ENCODE measurements at regions not wholly inside any gene's neighbourhood (a gene's known extent, or its start where the extent isn't known, plus 50 kb on each side); places are given as distances from the start of the nearest gene placed in this dataset.
A peak's percentile ranks its signal among the peaks of the same experiment; 100 is the strongest.
"Not testable (repeated sequence)": the region's sequence is repeated elsewhere in the genome, so short reads cannot be mapped to it uniquely, and the experiment has no call there.

DNA sequence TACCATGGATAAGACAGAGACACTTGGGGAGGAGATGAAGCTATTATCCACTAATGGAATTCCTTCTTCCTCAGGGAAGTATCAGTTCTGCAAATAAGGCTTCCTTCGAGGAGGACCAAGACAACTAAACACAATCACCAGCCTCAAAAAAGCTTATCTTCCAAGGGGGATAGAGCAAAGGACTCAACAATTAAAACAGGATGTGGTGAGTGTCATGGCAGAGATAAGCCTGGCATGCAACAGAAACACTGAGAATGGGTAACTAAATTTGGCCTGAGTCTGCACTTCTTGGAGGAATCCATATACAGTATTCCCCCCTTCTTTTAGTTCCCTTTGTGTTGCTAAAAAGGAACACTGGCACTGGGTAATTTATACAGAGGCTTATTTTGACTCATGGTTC is 1285.2 kb downstream of the GATA3 start:
- H3K27me3 Mint-ChIP-seq (ENCODE audit: unreplicated experiment): no peaks in the 10 kb centered on the region
- TF ChIP-seq, protein P1, sequence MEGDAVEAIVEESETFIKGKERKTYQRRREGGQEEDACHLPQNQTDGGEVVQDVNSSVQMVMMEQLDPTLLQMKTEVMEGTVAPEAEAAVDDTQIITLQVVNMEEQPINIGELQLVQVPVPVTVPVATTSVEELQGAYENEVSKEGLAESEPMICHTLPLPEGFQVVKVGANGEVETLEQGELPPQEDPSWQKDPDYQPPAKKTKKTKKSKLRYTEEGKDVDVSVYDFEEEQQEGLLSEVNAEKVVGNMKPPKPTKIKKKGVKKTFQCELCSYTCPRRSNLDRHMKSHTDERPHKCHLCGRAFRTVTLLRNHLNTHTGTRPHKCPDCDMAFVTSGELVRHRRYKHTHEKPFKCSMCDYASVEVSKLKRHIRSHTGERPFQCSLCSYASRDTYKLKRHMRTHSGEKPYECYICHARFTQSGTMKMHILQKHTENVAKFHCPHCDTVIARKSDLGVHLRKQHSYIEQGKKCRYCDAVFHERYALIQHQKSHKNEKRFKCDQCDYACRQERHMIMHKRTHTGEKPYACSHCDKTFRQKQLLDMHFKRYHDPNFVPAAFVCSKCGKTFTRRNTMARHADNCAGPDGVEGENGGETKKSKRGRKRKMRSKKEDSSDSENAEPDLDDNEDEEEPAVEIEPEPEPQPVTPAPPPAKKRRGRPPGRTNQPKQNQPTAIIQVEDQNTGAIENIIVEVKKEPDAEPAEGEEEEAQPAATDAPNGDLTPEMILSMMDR (IDR thresholded peaks at IDR 0.05; ENCODE audit: partially characterized antibody, unreplicated experiment): no peak

DNA sequence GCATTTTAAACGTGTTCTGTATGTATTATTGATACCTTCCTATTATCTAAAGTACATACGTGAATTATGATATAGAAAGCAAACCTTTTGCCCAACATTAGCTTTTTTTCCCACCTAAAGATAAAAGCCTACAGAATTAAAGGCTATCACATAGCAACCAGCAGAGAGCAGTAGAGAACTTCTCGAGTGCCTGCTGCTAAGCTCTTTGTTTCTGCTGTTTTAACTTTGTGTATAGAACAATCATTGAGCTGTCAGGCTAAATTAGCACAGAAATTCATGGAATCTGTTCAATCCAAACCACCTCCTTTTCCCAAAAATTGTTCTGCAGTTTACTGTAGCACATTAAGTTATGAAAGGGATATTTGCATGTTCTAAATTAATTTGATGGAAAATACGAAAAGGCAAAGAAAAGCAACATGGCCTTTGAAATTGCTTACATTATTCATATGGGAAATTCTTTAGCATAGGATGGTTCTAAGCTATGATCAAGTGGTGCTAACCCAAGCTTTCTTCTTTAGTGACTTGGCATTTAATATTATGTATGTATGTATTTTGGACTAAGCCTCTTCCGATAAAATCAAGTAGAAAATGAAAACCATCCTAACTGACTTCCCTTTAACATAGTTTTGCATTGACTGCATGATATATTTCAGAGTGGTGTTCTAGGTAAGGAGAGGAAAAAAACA is 1288.5 kb downstream of the GATA3 start:
- Mint-ChIP-seq H3K4me1 (ENCODE audit: low read depth, unreplicated experiment) (no peaks in the 10 kb centered on the region), H3K27me3 (ENCODE audit: unreplicated experiment) (no peaks in the 10 kb centered on the region), H3K9me3 (ENCODE audit: unreplicated experiment) (no peaks in the 10 kb centered on the region), H3K4me3 (ENCODE audit: unreplicated experiment) (no peak overlapping the region), H3K27ac (ENCODE audit: unreplicated experiment) (no peak overlapping the region), H3K36me3 (ENCODE audit: unreplicated experiment) (no peaks in the 10 kb centered on the region)
- DNase-seq: no peak
- TF ChIP-seq, protein P1 (IDR thresholded peaks at IDR 0.05; ENCODE audit: partially characterized antibody, unreplicated experiment): peak; percentile 59

More for the DNA sequence above, 1285.2 kb downstream of the GATA3 start:
- Mint-ChIP-seq H3K4me1 (ENCODE audit: low read depth, unreplicated experiment) (no peaks in the 10 kb centered on the region), H3K36me3 (ENCODE audit: unreplicated experiment) (no peaks in the 10 kb centered on the region), H3K9me3 (ENCODE audit: unreplicated experiment) (no peaks in the 10 kb centered on the region), H3K27ac (ENCODE audit: unreplicated experiment) (no peak overlapping the region), H3K4me3 (ENCODE audit: unreplicated experiment) (no peak overlapping the region)
- no peak for DNase-seq

DNA sequence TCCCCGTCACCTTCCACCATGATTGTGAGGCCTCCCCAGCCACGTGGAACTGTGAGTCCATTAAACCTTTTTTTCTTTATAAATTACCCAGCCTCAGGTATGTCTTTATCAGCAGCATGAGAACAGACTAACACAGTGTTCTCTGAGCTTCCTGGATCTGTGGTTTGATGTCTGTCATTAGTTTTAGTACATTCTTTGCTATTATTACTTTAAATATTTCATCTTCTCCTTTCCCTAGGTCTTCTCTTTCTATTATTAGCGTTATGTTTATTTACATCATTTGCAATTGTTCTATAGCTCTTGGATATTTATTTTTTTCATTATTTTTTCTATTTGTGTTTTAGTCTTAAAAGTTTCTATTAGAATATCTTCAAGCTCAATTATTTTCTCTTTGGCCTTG is 1293.4 kb downstream of the GATA3 start:
- not testable (repeated sequence) for H3K27ac Mint-ChIP-seq (ENCODE audit: unreplicated experiment); H3K4me1 Mint-ChIP-seq (ENCODE audit: low read depth, unreplicated experiment); H3K27me3 Mint-ChIP-seq (ENCODE audit: unreplicated experiment); H3K9me3 Mint-ChIP-seq (ENCODE audit: unreplicated experiment); H3K36me3 Mint-ChIP-seq (ENCODE audit: unreplicated experiment); DNase-seq; H3K4me3 Mint-ChIP-seq (ENCODE audit: unreplicated experiment)

GRCh38 chr10:9357471-9357870 is 1303.0 kb downstream of the GATA3 start:
- TF ChIP-seq, protein P1 (IDR thresholded peaks at IDR 0.05; ENCODE audit: partially characterized antibody, unreplicated experiment): no peak
- DNase-seq: no peak
- Mint-ChIP-seq H3K27ac (ENCODE audit: unreplicated experiment) (no peak overlapping the region), H3K4me1 (ENCODE audit: low read depth, unreplicated experiment) (no peaks in the 10 kb centered on the region), H3K4me3 (ENCODE audit: unreplicated experiment) (no peak overlapping the region), H3K27me3 (ENCODE audit: unreplicated experiment) (no peaks in the 10 kb centered on the region), H3K9me3 (ENCODE audit: unreplicated experiment) (no peaks in the 10 kb centered on the region), H3K36me3 (ENCODE audit: unreplicated experiment) (no peaks in the 10 kb centered on the region)

GRCh38 chr10:9362721-9363120 is 1308.2 kb downstream of the GATA3 start:
- TF ChIP-seq, protein P1 (IDR thresholded peaks at IDR 0.05; ENCODE audit: partially characterized antibody, unreplicated experiment): no peak
- H3K4me3 Mint-ChIP-seq (ENCODE audit: unreplicated experiment): no peak overlapping the region
- H3K27ac Mint-ChIP-seq (ENCODE audit: unreplicated experiment): no peak overlapping the region
- H3K36me3 Mint-ChIP-seq (ENCODE audit: unreplicated experiment): no peaks in the 10 kb centered on the region
- DNase-seq: no peak
- no peaks in the 10 kb centered on the region for H3K9me3 Mint-ChIP-seq (ENCODE audit: unreplicated experiment)
- no peaks in the 10 kb centered on the region for H3K4me1 Mint-ChIP-seq (ENCODE audit: low read depth, unreplicated experiment)
- peaks cover 2% of the 10 kb centered on the region for H3K27me3 Mint-ChIP-seq (ENCODE audit: unreplicated experiment)
